ENCODE measurements at regions not wholly inside any gene's neighbourhood (a gene's known extent, or its start where the extent isn't known, plus 50 kb on each side); places are given as distances from the start of the nearest gene placed in this dataset.

DNA sequence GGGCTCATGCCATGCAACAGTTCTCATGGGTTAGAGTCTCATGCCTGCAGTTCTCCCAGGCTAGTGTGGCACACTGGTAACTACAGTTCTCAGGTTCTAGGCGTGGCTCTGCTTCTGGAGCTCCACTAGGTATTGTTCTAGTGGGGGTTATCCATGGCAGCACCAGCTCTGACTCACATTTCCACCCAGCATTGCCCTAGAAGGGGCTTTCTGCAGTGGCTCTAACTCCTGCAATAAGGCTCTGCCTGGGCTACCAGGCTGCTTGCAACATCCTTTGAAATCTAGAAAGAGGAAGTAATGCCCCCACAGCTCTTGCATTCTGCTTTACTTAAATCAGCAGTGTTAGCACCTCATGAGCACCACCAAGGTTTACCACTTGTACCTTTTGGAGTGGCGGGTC lies 220.3 kb upstream of the ARID2 start:
- TF ChIP-seq, protein P1, sequence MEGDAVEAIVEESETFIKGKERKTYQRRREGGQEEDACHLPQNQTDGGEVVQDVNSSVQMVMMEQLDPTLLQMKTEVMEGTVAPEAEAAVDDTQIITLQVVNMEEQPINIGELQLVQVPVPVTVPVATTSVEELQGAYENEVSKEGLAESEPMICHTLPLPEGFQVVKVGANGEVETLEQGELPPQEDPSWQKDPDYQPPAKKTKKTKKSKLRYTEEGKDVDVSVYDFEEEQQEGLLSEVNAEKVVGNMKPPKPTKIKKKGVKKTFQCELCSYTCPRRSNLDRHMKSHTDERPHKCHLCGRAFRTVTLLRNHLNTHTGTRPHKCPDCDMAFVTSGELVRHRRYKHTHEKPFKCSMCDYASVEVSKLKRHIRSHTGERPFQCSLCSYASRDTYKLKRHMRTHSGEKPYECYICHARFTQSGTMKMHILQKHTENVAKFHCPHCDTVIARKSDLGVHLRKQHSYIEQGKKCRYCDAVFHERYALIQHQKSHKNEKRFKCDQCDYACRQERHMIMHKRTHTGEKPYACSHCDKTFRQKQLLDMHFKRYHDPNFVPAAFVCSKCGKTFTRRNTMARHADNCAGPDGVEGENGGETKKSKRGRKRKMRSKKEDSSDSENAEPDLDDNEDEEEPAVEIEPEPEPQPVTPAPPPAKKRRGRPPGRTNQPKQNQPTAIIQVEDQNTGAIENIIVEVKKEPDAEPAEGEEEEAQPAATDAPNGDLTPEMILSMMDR (IDR thresholded peaks at IDR 0.05 in 4 of 5, conservative IDR thresholded peaks at IDR 0.05 in 1 of 5): no peak
- no peak for TF ChIP-seq POLR2A (IDR thresholded peaks at IDR 0.05)
